KBM-7 (cell line): ENCODE measurements at regions not wholly inside any gene's neighbourhood (a gene's known extent, or its start where the extent isn't known, plus 50 kb on each side); places are given as distances from the start of the nearest gene placed in this dataset.
A peak's percentile ranks its signal among the peaks of the same experiment; 100 is the strongest.

Source experiments
- DNase-seq: peaks from one replicate; pipeline ENCODE4 v3.0.0-alpha.2; 2015
- in situ Hi-C: fragments of 300-500 bp; cut with MboI; formaldehyde crosslinking; loops from 2 replicates; pipeline ENCODE4 v1.14.3; 2020; ENCODE audit warnings: low sequenced_read_pairs, low pct_unique_long_range_greater_than_20kb, mixed read lengths

DNA sequence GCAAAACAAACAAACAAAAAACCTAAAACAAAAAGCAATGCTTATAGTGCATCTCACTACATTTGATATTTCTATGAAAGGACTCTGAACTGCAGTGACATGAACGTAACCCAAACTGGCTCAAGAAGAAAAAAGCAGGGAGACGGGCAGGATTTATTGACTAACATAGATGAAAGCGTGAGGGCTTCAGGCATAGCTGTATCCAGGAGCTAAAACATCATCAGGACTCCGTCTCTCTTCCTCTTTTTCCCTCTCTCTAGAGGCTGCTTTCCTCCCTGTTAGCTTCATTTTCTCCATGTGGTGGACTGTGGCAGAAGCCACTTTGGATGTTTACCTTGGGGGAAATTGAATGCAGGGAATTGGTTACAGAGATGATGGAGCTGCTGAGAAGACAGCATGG, 418.2 kb upstream of the PROK2 start:
- in situ Hi-C loops = no loop called here
- DNase-seq = no peak

DNA sequence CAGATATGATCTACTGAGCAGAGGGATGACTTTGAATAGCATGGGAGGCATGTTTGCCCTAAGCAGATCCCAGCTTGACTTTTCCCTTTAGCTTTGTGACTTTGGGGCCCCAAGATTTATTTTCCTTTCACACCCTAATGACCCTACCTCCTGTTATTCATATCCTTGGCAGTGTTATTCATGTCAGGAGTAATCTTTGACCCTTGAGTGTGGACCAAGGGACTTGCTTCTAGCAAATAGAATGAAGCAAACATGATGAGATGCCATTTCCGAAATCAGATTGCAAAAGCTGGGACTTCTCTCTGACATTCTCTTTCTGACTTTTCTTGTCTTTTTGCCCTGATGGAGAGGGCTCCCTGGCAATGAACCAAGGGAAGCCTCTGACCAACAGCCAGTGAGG, 415.4 kb upstream of the PROK2 start:
- in situ Hi-C loops = no loop called here
- no peak for DNase-seq

DNA sequence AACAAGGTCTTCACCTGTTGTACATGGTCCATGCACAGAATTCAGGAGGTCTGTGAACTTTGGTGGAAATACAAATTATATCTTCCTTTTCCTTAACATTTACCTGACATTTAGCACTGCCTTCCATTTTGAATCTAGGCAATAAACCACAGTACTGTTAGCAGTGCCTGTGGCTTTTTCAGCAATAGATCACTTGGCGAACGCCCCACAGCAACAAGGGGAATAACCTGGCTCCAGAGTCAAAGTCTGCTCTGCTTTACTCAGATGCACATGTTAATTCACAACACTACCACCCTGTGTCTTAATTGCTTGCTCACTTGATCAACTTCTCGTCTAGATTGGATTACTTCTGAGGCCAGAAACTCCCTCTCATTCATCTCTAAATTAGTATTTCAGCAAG, 414.6 kb upstream of the PROK2 start:
- in situ Hi-C loops = no loop called here
- DNase-seq = no peak

- DNase-seq = no peak
- in situ Hi-C loops = no loop called here
Observed at GRCh38 chr3:72196377-72196929, 411.5 kb upstream of the PROK2 start.

GRCh38 chr3:72195895-72196294, 410.9 kb upstream of the PROK2 start:
- in situ Hi-C loops = no loop called here

GRCh38 chr3:72194458-72194857, 409.5 kb upstream of the PROK2 start:
- no peak for DNase-seq
- in situ Hi-C loops = no loop called here

More at GRCh38 chr3:72195895-72196294, 410.9 kb upstream of the PROK2 start:
- no peak for DNase-seq

DNA sequence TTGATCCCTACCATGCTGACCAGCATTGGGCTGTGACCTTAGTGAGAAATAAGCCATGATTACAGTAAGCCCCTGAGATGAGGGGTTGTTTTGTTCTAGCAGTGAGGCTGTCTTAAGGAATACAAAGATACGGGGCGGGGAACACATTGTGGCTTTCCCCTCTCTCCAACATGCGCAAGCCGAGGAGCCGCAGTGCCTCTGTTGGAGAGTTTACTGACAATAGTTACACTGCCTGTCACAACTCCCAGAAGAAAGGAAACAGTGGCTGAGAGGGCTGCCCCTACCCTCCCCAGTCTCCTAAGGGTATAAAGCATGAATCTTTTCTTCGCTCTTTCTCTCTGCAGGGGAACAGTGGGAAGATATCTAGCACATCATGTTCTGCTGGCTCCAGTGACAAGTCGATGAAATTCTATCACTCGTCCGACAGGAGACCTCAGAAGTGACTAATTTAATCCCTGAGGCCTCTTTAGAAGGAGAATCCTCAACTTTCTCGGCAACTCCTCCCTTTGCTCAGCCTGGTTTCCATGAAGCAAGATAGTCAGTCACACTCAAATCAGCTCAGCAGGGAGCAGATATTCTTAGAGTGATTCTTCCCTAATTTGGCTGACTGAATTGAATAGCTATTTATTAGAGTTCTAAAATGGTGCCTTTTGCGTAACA, 409.0 kb upstream of the PROK2 start:
- in situ Hi-C loops = no loop called here
- DNase-seq = no peak

DNA sequence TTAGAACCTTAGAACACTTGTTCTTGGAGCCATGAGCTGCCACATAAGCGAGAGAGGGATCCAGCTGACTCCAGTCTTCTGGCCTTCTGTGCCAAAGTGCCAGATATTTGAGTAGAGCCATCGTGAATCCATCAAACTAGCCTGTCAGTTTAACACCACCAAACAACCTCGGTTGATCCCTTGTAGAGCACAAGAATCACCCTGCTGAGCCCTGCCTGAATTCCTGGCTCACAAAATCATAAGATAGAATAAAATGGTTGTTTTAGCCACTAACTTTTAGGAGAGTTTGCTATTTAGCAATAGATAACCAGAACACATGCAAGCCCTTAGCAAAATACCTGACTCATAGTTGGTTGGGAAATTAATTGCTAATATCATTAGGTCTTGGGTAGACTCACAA, 407.6 kb upstream of the PROK2 start:
- DNase-seq = no peak
- in situ Hi-C loops = no loop called here

DNA sequence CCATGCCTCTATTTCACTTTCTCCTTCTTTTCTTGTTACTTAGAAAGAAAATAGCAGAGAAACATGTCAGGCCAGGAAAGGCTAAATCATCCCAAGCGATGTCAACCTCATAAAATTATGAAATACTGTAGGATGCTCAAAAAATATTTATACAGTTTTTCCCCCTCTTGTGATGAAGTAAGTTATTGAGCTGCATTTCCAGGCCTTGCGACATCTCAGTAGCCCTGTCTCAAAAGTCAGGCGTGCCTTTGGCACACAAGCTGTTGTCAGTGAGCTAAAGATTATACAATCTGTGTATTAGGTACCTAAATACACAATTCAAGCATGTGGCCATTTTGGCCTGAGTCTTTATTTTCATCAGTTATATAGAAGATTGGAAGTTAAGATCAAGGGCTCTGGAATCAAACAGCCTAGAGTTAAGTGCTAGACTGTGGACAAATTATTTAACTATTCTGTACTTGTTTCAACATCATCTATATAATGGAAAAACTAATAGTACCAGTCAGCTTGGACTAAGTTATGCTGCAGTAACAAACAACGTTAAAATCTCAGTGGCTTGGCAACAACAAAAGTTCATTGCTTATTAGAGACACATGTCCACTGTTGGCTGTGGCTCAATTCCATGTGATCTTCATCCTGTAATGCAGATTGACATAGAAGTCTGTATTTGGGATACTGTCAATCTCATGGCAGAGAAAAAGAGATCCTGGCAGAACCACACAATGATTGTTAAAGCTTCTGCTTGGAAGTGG, 406.4 kb upstream of the PROK2 start:
- in situ Hi-C loops = no loop called here
- no peak for DNase-seq

GRCh38 chr3:72190050-72190449, 405.1 kb upstream of the PROK2 start:
- DNase-seq = no peak
- in situ Hi-C loops = no loop called here

GRCh38 chr3:72189339-72189738, 404.4 kb upstream of the PROK2 start:
- in situ Hi-C loops = no loop called here
- DNase-seq = no peak

DNA sequence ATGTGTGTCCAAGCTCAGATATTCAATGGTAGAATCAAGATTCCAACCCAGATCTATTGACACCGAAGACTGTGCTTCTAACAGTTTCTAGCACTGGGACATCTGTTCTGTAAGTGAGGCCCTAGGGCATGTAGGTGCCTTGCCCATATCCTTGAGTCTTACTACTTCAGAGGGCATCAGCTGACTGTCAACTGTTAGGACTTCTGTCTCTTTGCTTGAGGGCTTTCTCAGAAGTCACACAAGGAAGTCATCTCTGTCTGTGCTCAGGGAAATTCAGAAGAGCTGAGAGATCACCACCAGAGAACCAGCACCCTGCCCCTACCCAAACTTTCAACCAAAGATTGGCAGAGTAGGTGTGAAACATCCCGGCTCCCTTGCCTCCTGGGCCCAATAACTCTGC, 403.6 kb upstream of the PROK2 start:
- DNase-seq = no peak
- in situ Hi-C loops = no loop called here

- peak; percentile 29 for DNase-seq
- in situ Hi-C loops = no loop called here
Observed at GRCh38 chr3:72187131-72187530, 402.2 kb upstream of the PROK2 start.

GRCh38 chr3:72186400-72186855, 401.5 kb upstream of the PROK2 start:
- in situ Hi-C loops = no loop called here
- no peak for DNase-seq

- in situ Hi-C loops = no loop called here
- no peak for DNase-seq
Observed at GRCh38 chr3:72185549-72186399, 400.8 kb upstream of the PROK2 start.

GRCh38 chr3:72183489-72183888, 398.5 kb upstream of the PROK2 start:
- in situ Hi-C loops = no loop called here
- DNase-seq = no peak

DNA sequence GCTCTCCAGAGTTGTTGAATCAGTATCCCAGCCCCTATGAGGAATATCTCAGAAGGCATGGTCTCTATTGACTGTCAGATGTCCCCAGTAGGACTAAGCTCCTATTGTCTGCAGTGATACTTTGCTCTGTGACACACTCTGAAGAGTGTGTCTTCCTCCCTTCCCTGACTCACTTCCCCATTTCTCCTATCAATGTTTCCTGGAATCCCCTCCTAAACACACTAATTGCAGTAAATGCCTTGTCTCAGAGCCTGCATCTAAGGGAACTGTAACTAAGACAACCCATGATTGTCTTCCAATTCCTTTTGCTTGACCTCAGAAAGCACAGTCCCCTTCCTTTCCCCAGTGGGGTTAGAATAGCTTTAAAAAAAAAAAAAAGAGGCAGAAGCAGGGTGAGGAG, 397.3 kb upstream of the PROK2 start:
- peak; percentile 61 for DNase-seq
- in situ Hi-C loops = no loop called here

DNA sequence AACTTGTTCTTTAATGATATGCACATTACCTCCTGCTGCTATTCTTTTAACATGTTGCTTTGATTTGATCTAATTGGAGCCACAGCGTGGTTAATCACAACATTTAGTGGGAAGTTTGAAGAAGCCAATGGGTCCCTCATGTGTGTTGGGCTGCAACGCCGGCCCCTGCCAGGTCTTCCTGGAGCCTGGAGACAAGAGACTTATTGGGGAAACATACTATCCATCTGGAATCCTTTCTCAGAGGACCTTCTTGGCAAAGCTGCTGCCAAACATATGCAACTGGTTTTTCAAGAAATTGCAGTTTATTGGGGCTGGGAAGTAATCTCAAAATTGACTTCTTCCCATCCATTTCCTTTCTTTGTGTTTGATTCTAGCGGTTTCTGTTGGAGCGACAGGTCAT, 396.3 kb upstream of the PROK2 start:
- in situ Hi-C loops = no loop called here
- DNase-seq = no peak

- in situ Hi-C loops = no loop called here
- DNase-seq = no peak
Observed at GRCh38 chr3:72180405-72180804, 395.5 kb upstream of the PROK2 start.

GRCh38 chr3:72179107-72179464, 394.1 kb upstream of the PROK2 start:
- in situ Hi-C loops = no loop called here

More at GRCh38 chr3:72179107-72179464, 394.1 kb upstream of the PROK2 start:
- DNase-seq = no peak
